HepG2 (cell line): ENCODE measurements at regions not wholly inside any gene's neighbourhood (a gene's known extent, or its start where the extent isn't known, plus 50 kb on each side); places are given as distances from the start of the nearest gene placed in this dataset.

Source experiments
- ASH2L ChIP-seq: fragments of 300-600, 200-600 bp; sonication (generic); IDR thresholded peaks from 2 replicates; pipeline ENCODE4 v1.7.0; 2017; ENCODE audit warnings: low read depth, mild to moderate bottlenecking, moderate library complexity, mixed read lengths, low read length; ENCODE audit not compliant: insufficient read length
- CBX2 ChIP-seq, 2 experiments: fragments of 200-600 bp in 1 of 2; sonication (generic); formaldehyde crosslinking in 1 of 2; IDR thresholded peaks; 2 replicates each; pipeline versions ENCODE4 v1.7.0 to v1.8.1; 2018 to 2022; ENCODE audit warnings: low read depth in 2 of 2, low read length in 1 of 2, mild to moderate bottlenecking in 1 of 2, missing genetic modification reagents in 1 of 2
- ELF3 ChIP-seq: IDR thresholded peaks from 2 replicates; pipeline ENCODE4 v1.6.1; 2016; ENCODE audit warnings: missing genetic modification reagents, missing compliant biosample characterization
- GABPA ChIP-seq, 2 experiments: IDR thresholded peaks; 2 replicates each; pipeline ENCODE4 v1.6.1; 2011 to 2016; ENCODE audit warnings: low read depth in 2 of 2, low read length in 1 of 2, missing biosample characterization in 1 of 2, missing genetic modification characterization in 1 of 2
- GATAD2A ChIP-seq: IDR thresholded peaks from 2 replicates; pipeline ENCODE4 v1.6.1; 2016
- MBD4 ChIP-seq: IDR thresholded peaks from 2 replicates; pipeline ENCODE4 v1.6.1; 2012; ENCODE audit warnings: low read length, inconsistent platforms, borderline replicate concordance
- MXD4 ChIP-seq: IDR thresholded peaks from 2 replicates; pipeline ENCODE4 v1.6.1; 2016; ENCODE audit warnings: mild to moderate bottlenecking, missing biosample characterization, missing genetic modification reagents
- NFIC ChIP-seq: IDR thresholded peaks from 2 replicates; pipeline ENCODE4 v1.6.1; 2012; ENCODE audit warnings: mild to moderate bottlenecking, low read length, inconsistent platforms
- NFKBIZ ChIP-seq: IDR thresholded peaks from 2 replicates; pipeline ENCODE4 v1.6.1; 2018; ENCODE audit warnings: missing genetic modification reagents, missing compliant biosample characterization
- TEAD3 ChIP-seq: optimal IDR thresholded peaks from 2 replicates; pipeline ENCODE3; 2016; ENCODE audit warnings: borderline replicate concordance
- ZEB1 ChIP-seq: IDR thresholded peaks from 2 replicates; pipeline ENCODE4 v1.6.1; 2012; ENCODE audit warnings: mild to moderate bottlenecking, low read depth, inconsistent platforms; ENCODE audit not compliant: insufficient replicate concordance
- ZNF317 ChIP-seq: sonication (generic); formaldehyde crosslinking; IDR thresholded peaks from 2 replicates; pipeline ENCODE4 v1.5.0; 2020; ENCODE audit warnings: mild to moderate bottlenecking, missing genetic modification reagents
- ZNF33B ChIP-seq: sonication (generic); formaldehyde crosslinking; IDR thresholded peaks from 2 replicates; pipeline ENCODE4 v1.5.1; 2020; ENCODE audit warnings: mild to moderate bottlenecking, missing genetic modification reagents
- TF ChIP-seq, protein P1 (sequence below): sonication (generic); formaldehyde crosslinking; IDR thresholded peaks from 2 replicates; pipeline ENCODE4 v1.4.0; 2020; ENCODE audit warnings: missing genetic modification reagents, borderline replicate concordance
- TF ChIP-seq, protein P2 (sequence below): fragments of 450-650 bp; IDR thresholded peaks from 2 replicates; pipeline ENCODE4 v1.6.1; 2016
- TF ChIP-seq, protein P3 (sequence below): sonication (generic); formaldehyde crosslinking; IDR thresholded peaks from 2 replicates; pipeline ENCODE4 v1.4.0; 2020; ENCODE audit warnings: missing genetic modification reagents, borderline replicate concordance

DNA sequence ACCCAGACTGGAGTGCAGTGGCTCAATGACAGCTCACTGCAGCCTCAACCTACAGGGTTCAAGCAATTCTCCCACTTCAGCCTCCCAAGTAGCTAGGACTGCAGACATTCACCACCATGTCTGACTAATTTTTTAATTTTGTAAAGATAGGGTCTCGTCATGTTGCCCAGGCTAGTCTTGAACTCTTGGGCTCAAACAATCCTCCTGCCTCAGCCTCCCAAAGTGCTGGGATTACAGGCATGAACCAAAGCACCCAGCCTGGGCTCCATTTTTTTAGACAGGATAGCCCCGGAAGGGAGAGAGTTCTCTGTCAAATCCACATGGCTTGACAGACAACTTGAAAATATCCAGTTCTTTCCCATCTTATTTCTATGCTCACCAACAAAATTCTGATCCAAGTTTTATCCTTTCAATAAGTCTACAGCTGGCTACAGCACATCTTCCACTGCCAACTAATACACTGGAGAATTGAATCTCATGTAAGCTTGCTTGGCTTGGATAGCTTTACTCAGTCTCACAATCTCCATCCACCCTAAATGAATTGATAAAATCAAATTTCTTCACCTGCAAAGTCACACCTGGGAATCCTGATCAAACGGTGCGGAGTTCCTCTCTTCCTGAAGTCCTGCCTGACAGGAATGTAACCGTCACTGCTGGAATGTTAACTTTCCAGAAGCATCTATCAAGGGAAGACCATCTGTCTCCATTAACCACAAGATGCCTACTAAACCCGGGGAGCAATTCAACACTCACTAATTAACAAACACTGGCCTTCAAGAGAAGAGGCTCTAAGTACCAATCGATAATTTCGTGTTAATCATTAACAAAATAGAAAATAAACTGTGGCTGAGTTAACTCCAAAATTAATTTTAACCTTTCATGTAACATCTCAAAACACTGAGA, 239.7 kb upstream of the MKLN1 start (continued):
- TF ChIP-seq ZNF33B (CRISPR knock-in tag) (0 out of 2 replicates have a peak, but pooled peaks have one; percentile 46), CBX2 (IDR thresholded peaks at IDR 0.05; ENCODE audit: low read depth, low read length) (no peak), CBX2 (CRISPR knock-in tag; IDR thresholded peaks at IDR 0.05; ENCODE audit: low read depth) (no peak), GABPA (IDR thresholded peaks at IDR 0.05; ENCODE audit: low read depth, low read length) (no peak), GABPA (CRISPR knock-in tag; IDR thresholded peaks at IDR 0.05; ENCODE audit: low read depth) (peak; percentile 15; the same call in 1 of the 2 replicates), MBD4 (peak; percentile 60; the same call in 1 of the 2 replicates), ZNF317 (0 out of 2 replicates have a peak, but pooled peaks have one; percentile 58), TEAD3 (CRISPR knock-in tag) (peak; percentile 95), GATAD2A (peak; percentile 75), NFIC (0 out of 2 replicates have a peak, but pooled peaks have one; percentile 59), ASH2L (peak; percentile 41), MXD4 (0 out of 2 replicates have a peak, but pooled peaks have one; percentile 38), ELF3 (CRISPR knock-in tag) (peak; percentile 49; the same call in 1 of the 2 replicates), ZEB1 (peak; percentile 85), NFKBIZ (CRISPR knock-in tag) (no peak)
- TF ChIP-seq, protein P1, sequence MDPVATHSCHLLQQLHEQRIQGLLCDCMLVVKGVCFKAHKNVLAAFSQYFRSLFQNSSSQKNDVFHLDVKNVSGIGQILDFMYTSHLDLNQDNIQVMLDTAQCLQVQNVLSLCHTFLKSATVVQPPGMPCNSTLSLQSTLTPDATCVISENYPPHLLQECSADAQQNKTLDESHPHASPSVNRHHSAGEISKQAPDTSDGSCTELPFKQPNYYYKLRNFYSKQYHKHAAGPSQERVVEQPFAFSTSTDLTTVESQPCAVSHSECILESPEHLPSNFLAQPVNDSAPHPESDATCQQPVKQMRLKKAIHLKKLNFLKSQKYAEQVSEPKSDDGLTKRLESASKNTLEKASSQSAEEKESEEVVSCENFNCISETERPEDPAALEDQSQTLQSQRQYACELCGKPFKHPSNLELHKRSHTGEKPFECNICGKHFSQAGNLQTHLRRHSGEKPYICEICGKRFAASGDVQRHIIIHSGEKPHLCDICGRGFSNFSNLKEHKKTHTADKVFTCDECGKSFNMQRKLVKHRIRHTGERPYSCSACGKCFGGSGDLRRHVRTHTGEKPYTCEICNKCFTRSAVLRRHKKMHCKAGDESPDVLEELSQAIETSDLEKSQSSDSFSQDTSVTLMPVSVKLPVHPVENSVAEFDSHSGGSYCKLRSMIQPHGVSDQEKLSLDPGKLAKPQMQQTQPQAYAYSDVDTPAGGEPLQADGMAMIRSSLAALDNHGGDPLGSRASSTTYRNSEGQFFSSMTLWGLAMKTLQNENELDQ (CRISPR knock-in tag) = no peak
- TF ChIP-seq, protein P2, sequence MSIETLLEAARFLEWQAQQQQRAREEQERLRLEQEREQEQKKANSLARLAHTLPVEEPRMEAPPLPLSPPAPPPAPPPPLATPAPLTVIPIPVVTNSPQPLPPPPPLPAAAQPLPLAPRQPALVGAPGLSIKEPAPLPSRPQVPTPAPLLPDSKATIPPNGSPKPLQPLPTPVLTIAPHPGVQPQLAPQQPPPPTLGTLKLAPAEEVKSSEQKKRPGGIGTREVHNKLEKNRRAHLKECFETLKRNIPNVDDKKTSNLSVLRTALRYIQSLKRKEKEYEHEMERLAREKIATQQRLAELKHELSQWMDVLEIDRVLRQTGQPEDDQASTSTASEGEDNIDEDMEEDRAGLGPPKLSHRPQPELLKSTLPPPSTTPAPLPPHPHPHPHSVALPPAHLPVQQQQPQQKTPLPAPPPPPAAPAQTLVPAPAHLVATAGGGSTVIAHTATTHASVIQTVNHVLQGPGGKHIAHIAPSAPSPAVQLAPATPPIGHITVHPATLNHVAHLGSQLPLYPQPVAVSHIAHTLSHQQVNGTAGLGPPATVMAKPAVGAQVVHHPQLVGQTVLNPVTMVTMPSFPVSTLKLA = no peak
- TF ChIP-seq, protein P3, sequence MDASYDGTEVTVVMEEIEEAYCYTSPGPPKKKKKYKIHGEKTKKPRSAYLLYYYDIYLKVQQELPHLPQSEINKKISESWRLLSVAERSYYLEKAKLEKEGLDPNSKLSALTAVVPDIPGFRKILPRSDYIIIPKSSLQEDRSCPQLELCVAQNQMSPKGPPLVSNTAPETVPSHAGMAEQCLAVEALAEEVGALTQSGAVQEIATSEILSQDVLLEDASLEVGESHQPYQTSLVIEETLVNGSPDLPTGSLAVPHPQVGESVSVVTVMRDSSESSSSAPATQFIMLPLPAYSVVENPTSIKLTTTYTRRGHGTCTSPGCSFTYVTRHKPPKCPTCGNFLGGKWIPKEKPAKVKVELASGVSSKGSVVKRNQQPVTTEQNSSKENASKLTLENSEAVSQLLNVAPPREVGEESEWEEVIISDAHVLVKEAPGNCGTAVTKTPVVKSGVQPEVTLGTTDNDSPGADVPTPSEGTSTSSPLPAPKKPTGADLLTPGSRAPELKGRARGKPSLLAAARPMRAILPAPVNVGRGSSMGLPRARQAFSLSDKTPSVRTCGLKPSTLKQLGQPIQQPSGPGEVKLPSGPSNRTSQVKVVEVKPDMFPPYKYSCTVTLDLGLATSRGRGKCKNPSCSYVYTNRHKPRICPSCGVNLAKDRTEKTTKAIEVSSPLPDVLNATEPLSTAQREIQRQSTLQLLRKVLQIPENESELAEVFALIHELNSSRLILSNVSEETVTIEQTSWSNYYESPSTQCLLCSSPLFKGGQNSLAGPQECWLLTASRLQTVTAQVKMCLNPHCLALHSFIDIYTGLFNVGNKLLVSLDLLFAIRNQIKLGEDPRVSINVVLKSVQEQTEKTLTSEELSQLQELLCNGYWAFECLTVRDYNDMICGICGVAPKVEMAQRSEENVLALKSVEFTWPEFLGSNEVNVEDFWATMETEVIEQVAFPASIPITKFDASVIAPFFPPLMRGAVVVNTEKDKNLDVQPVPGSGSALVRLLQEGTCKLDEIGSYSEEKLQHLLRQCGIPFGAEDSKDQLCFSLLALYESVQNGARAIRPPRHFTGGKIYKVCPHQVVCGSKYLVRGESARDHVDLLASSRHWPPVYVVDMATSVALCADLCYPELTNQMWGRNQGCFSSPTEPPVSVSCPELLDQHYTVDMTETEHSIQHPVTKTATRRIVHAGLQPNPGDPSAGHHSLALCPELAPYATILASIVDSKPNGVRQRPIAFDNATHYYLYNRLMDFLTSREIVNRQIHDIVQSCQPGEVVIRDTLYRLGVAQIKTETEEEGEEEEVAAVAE (CRISPR knock-in tag) = peak; percentile 14; the same call in 1 of the 2 replicates
